SK-N-SH (cell line): ENCODE measurements at regions not wholly inside any gene's neighbourhood (a gene's known extent, or its start where the extent isn't known, plus 50 kb on each side); places are given as distances from the start of the nearest gene placed in this dataset.

ENCODE experiments used
- CTCF ChIA-PET: fragments of 300-600, 350-600 bp; formaldehyde crosslinking; extraction: SDS; loops from one replicate; lab custom pipeline; 2021; lab: Yijun Ruan, JAX
- POLR2A ChIA-PET: fragments of 350-600 bp; sonication (Branson Sonifier 250); formaldehyde crosslinking; extraction: SDS; loops from one replicate; lab custom pipeline; 2020; ENCODE audit warnings: antibody characterized with exemption, inconsistent platforms; lab: Yijun Ruan, JAX
- DNase-seq: peaks from one replicate; pipeline ENCODE4 v3.0.0; 2012
- H2AFZ ChIP-seq: fragments of 200-600 bp; sonication (generic); 2 replicates; pipeline ENCODE4 v1.8.1; 2016; ENCODE audit warnings: antibody characterized with exemption, mild to moderate bottlenecking, low read depth
- H3F3A ChIP-seq: fragments of 200-600 bp; sonication (generic); replicated peaks from 2 replicates; pipeline ENCODE3; 2016; ENCODE audit warnings: antibody characterized with exemption, mild to moderate bottlenecking; ENCODE audit not compliant: insufficient read depth
- H3K27ac ChIP-seq, 2 experiments: fragments of 200-500 bp in 1 of 2; fragments of 200-600 bp in 1 of 2; sonication (Bioruptor generic) in 1 of 2; sonication (generic), shearing (Covaris generic) in 1 of 2; 2 replicates each; pipeline versions ENCODE4 v1.5.1 to v1.6.1; 2014 to 2016; ENCODE audit warnings: low read depth in 2 of 2, inconsistent platforms in 1 of 2, low read length in 1 of 2, mild to moderate bottlenecking in 1 of 2, mixed read lengths in 1 of 2
- H3K27me3 ChIP-seq: fragments of 200-600 bp; sonication (generic), shearing (Covaris generic); 2 replicates; pipeline ENCODE4 v1.6.1; 2016; ENCODE audit warnings: mixed run types; ENCODE audit not compliant: insufficient read depth
- H3K36me3 ChIP-seq, 2 experiments: fragments of 200-500 bp in 1 of 2; fragments of 200-600 bp in 1 of 2; sonication (Bioruptor generic) in 1 of 2; sonication (generic) in 1 of 2; replicated peaks in 1 of 2; 2 replicates each; pipeline versions ENCODE3 to v1.5.1; 2014 to 2016; ENCODE audit warnings: low read length in 1 of 2, mild to moderate bottlenecking in 1 of 2; ENCODE audit not compliant: insufficient read depth in 2 of 2, control insufficient read depth in 1 of 2
- H3K4me1 ChIP-seq, 2 experiments: fragments of 200-500 bp in 1 of 2; fragments of 200-600 bp in 1 of 2; sonication (Bioruptor generic) in 1 of 2; sonication (generic), shearing (Covaris generic) in 1 of 2; 2 replicates each; pipeline versions ENCODE4 v1.5.1 to v1.6.1; 2014 to 2016; ENCODE audit warnings: low read depth in 1 of 2, low read length in 1 of 2, mixed run types in 1 of 2; ENCODE audit not compliant: insufficient read depth in 2 of 2, control insufficient read depth in 1 of 2
- H3K4me2 ChIP-seq: fragments of 200-600 bp; sonication (generic), shearing (Covaris generic); 2 replicates; pipeline ENCODE4 v1.6.1; 2017; ENCODE audit warnings: mixed run types
- H3K4me3 ChIP-seq, 2 experiments: fragments of 200-500 bp in 1 of 2; fragments of 200-600 bp in 1 of 2; sonication (Bioruptor generic) in 1 of 2; sonication (generic), shearing (Covaris generic) in 1 of 2; 2 replicates each; pipeline versions ENCODE4 v1.5.1 to v1.8.1; 2014 to 2016; ENCODE audit warnings: low read depth in 2 of 2, inconsistent platforms in 1 of 2, low read length in 1 of 2, mild to moderate bottlenecking in 1 of 2, mixed read lengths in 1 of 2, moderate library complexity in 1 of 2
- H3K79me2 ChIP-seq: fragments of 200-600 bp; sonication (generic); 2 replicates; pipeline ENCODE4 v1.8.1; 2017; ENCODE audit warnings: mild to moderate bottlenecking; ENCODE audit not compliant: insufficient read depth
- H3K9ac ChIP-seq: fragments of 200-600 bp; sonication (generic); 2 replicates; pipeline ENCODE4 v1.6.1; 2017; ENCODE audit warnings: mixed run types
- H3K9me2 ChIP-seq: fragments of 200-600 bp; sonication (generic); 2 replicates; pipeline ENCODE4 v1.6.1; 2017; ENCODE audit warnings: mixed run types
- H3K9me3 ChIP-seq: fragments of 200-600 bp; sonication (generic); 2 replicates; pipeline ENCODE4 v1.6.1; 2017; ENCODE audit warnings: mixed run types, mild to moderate bottlenecking, moderate library complexity
- H4K20me1 ChIP-seq: fragments of 200-600 bp; sonication (generic); 2 replicates; pipeline ENCODE4 v1.6.1; 2017; ENCODE audit warnings: mild to moderate bottlenecking, mixed run types; ENCODE audit not compliant: insufficient read depth
- CHD2 ChIP-seq: fragments of 150-350 bp; IDR thresholded peaks from 2 replicates; pipeline ENCODE4 v1.6.1; 2018; ENCODE audit warnings: low read length; ENCODE audit not compliant: partially characterized antibody
- ELF1 ChIP-seq: IDR thresholded peaks from 2 replicates; pipeline ENCODE4 v1.4.0; 2012
- EZH2phosphoT487 ChIP-seq: fragments of 200-600 bp; sonication (generic); IDR thresholded peaks from 2 replicates; pipeline ENCODE4 v1.6.1; 2017; ENCODE audit warnings: low read depth, mixed run types, mild to moderate bottlenecking, antibody characterized with exemption, moderate library complexity, borderline replicate concordance
- FOSL2 ChIP-seq: IDR thresholded peaks from 2 replicates; pipeline ENCODE4 v1.4.0; 2012; ENCODE audit warnings: low read depth, mild to moderate bottlenecking, moderate library complexity, borderline replicate concordance
- FOXM1 ChIP-seq: IDR thresholded peaks from 2 replicates; pipeline ENCODE4 v1.4.0; 2012; ENCODE audit warnings: low read depth, mild to moderate bottlenecking
- GABPA ChIP-seq: IDR thresholded peaks from 2 replicates; pipeline ENCODE4 v1.4.0; 2012; ENCODE audit warnings: low read depth, mild to moderate bottlenecking
- GATA2 ChIP-seq: sonication (generic); formaldehyde crosslinking; IDR thresholded peaks from 2 replicates; pipeline ENCODE4 v1.5.0; 2020; ENCODE audit warnings: mild to moderate bottlenecking, missing genetic modification reagents
- JUND ChIP-seq: IDR thresholded peaks from 2 replicates; pipeline ENCODE4 v1.4.0; 2012
- MEF2A ChIP-seq: IDR thresholded peaks from 2 replicates; pipeline ENCODE4 v1.4.0; 2012; ENCODE audit warnings: low read depth, borderline replicate concordance
- MXI1 ChIP-seq: IDR thresholded peaks from 2 replicates; pipeline ENCODE4 v1.6.1; 2012; ENCODE audit warnings: mild to moderate bottlenecking, low read depth, low read length, improper control_type of control experiment
- POLR2AphosphoS5 ChIP-seq: IDR thresholded peaks from 2 replicates; pipeline ENCODE4 v1.6.1; 2012; ENCODE audit warnings: low read depth, low read length
- SIN3A ChIP-seq: IDR thresholded peaks from 2 replicates; pipeline ENCODE4 v1.6.1; 2012; ENCODE audit warnings: low read depth, mild to moderate bottlenecking, low read length, moderate library complexity, borderline replicate concordance
- TAF1 ChIP-seq: IDR thresholded peaks from 2 replicates; pipeline ENCODE4 v1.6.1; 2012; ENCODE audit warnings: low read depth, mild to moderate bottlenecking, low read length, moderate library complexity, borderline replicate concordance
- TEAD4 ChIP-seq: IDR thresholded peaks from 2 replicates; pipeline ENCODE4 v1.4.0; 2012; ENCODE audit warnings: mild to moderate bottlenecking, borderline replicate concordance; ENCODE audit not compliant: insufficient read depth
- YY1 ChIP-seq: IDR thresholded peaks from 2 replicates; pipeline ENCODE4 v1.4.0; 2012; ENCODE audit warnings: low read depth, mild to moderate bottlenecking
- WGBS: methylation state at CpG from one replicate; pipeline ENCODE4 v1.1.6; 2017; ENCODE audit warnings: low lambda C conversion rate; 5-methylcytosine and 5-hydroxymethylcytosine counted together
- TF ChIP-seq, protein P1 (sequence below): fragments of 150-350 bp; IDR thresholded peaks from 2 replicates; pipeline ENCODE4 v1.6.1; 2016; ENCODE audit warnings: mild to moderate bottlenecking, low read depth, low read length
- TF ChIP-seq, protein P2 (sequence below): IDR thresholded peaks from 2 replicates; pipeline ENCODE4 v1.4.0; 2012; ENCODE audit warnings: low read depth
- TF ChIP-seq, protein P3 (sequence below): fragments of 200-600 bp; sonication (generic); IDR thresholded peaks from 2 replicates; pipeline ENCODE4 v1.6.1; 2017; ENCODE audit warnings: antibody characterized with exemption, mild to moderate bottlenecking, moderate library complexity
- TF ChIP-seq, protein P4 (sequence below): IDR thresholded peaks from 2 replicates; pipeline ENCODE4; 2012
- TF ChIP-seq, protein P5 (sequence below): fragments of 150-350 bp; IDR thresholded peaks from 2 replicates; pipeline ENCODE4 v1.6.1; 2017; ENCODE audit warnings: antibody characterized with exemption, low read length, low read depth, borderline replicate concordance
- TF ChIP-seq, protein P6 (sequence below): IDR thresholded peaks from 2 replicates; pipeline ENCODE4 v1.6.1; 2012; ENCODE audit warnings: mild to moderate bottlenecking, low read depth, low read length, moderate library complexity

DNA sequence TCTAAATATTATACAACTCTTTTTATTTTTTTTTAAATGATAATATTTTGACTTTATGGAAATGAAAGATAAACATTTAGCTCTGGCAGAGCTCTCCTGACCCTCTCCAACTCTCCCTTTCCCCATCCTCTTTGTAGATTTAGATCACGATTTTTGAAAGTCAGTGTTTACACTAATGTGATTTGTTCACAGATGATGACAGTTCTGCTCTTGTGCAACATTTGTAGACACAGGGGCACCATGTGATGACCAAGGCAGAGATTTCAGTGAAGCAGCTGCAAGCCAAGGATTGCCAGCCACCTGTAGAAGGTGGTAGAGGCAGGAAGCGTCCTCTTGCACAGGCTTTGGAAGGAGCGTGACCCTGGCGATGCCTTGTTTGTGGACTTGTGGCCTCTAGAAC is 483.2 kb downstream of the QKI start:
- CTCF ChIA-PET = no interaction called here
- H3K27me3 ChIP-seq = no peaks in the 10 kb centered on the region
- H3K9me3 ChIP-seq = no peaks in the 10 kb centered on the region
- no peak overlapping the region for H2AFZ ChIP-seq
- POLR2A ChIA-PET = no interaction called here
- no peak overlapping the region for H3K4me2 ChIP-seq
- H3K79me2 ChIP-seq = no peaks in the 10 kb centered on the region
- H3K27ac ChIP-seq = no peak overlapping the region
- H3K36me3 ChIP-seq = no peaks in the 10 kb centered on the region
- TF ChIP-seq, protein P1, sequence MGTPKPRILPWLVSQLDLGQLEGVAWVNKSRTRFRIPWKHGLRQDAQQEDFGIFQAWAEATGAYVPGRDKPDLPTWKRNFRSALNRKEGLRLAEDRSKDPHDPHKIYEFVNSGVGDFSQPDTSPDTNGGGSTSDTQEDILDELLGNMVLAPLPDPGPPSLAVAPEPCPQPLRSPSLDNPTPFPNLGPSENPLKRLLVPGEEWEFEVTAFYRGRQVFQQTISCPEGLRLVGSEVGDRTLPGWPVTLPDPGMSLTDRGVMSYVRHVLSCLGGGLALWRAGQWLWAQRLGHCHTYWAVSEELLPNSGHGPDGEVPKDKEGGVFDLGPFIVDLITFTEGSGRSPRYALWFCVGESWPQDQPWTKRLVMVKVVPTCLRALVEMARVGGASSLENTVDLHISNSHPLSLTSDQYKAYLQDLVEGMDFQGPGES = no peak
- TF ChIP-seq, protein P2, sequence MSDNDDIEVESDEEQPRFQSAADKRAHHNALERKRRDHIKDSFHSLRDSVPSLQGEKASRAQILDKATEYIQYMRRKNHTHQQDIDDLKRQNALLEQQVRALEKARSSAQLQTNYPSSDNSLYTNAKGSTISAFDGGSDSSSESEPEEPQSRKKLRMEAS = no peak
- TF ChIP-seq POLR2AphosphoS5 (no peak), JUND (no peak), SIN3A (no peak), ELF1 (no peak), MXI1 (no peak), GABPA (no peak), MEF2A (no peak), TAF1 (no peak), FOSL2 (no peak), YY1 (no peak), GATA2 (CRISPR knock-in tag) (no peak), EZH2phosphoT487 (no peak)
- TF ChIP-seq, protein P3, sequence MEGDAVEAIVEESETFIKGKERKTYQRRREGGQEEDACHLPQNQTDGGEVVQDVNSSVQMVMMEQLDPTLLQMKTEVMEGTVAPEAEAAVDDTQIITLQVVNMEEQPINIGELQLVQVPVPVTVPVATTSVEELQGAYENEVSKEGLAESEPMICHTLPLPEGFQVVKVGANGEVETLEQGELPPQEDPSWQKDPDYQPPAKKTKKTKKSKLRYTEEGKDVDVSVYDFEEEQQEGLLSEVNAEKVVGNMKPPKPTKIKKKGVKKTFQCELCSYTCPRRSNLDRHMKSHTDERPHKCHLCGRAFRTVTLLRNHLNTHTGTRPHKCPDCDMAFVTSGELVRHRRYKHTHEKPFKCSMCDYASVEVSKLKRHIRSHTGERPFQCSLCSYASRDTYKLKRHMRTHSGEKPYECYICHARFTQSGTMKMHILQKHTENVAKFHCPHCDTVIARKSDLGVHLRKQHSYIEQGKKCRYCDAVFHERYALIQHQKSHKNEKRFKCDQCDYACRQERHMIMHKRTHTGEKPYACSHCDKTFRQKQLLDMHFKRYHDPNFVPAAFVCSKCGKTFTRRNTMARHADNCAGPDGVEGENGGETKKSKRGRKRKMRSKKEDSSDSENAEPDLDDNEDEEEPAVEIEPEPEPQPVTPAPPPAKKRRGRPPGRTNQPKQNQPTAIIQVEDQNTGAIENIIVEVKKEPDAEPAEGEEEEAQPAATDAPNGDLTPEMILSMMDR = no peak
- TF ChIP-seq, protein P4, sequence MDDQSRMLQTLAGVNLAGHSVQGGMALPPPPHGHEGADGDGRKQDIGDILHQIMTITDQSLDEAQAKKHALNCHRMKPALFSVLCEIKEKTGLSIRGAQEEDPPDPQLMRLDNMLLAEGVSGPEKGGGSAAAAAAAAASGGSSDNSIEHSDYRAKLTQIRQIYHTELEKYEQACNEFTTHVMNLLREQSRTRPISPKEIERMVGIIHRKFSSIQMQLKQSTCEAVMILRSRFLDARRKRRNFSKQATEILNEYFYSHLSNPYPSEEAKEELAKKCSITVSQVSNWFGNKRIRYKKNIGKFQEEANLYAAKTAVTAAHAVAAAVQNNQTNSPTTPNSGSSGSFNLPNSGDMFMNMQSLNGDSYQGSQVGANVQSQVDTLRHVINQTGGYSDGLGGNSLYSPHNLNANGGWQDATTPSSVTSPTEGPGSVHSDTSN = no peak
- no peaks in the 10 kb centered on the region for H3F3A ChIP-seq
- no peaks in the 10 kb centered on the region for H4K20me1 ChIP-seq
- no peak overlapping the region for H3K4me3 ChIP-seq
- no peak overlapping the region for H3K9ac ChIP-seq
- DNase-seq = no peak
- 34% methylated on average over 4 of the region's 4 CpGs for WGBS
- no peaks in the 10 kb centered on the region for H3K4me1 ChIP-seq
- H3K9me2 ChIP-seq = no peaks in the 10 kb centered on the region

DNA sequence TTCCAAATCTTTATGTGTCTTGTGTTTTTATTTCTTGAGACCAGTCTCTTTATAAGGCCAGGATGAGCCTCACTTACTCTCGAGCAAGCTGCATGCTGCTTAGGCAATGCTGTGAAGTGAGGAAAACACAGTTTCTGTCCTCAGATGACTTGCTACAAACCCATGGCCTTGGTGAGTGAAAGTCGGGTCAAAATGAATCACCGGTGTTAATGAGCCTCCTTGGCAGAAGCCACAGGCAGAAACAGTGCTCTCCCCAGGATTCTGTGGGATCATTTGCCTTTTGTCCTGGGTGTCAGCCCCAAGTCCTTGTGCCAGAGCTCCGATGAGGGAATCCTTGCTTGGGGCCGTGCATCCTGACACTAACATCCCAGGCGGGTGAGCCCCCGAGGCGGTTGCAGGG is 482.5 kb downstream of the QKI start:
- Histone ChIP-seq H3K9me2 (no peaks in the 10 kb centered on the region), H3K27me3 (no peaks in the 10 kb centered on the region), H3K4me3 (no peak overlapping the region), H3F3A (no peaks in the 10 kb centered on the region), H3K79me2 (no peaks in the 10 kb centered on the region), H3K4me2 (no peak overlapping the region), H3K27ac (no peak overlapping the region), H3K9ac (no peak overlapping the region), H3K4me1 (no peaks in the 10 kb centered on the region), H2AFZ (no peak overlapping the region), H3K36me3 (no peaks in the 10 kb centered on the region), H4K20me1 (no peaks in the 10 kb centered on the region), H3K9me3 (no peaks in the 10 kb centered on the region)
- WGBS = 60% methylated on average over 8 of the region's 8 CpGs
- no peak for DNase-seq
- ChIA-PET POLR2A (no interaction called here), CTCF (no interaction called here)
- TF ChIP-seq, protein P5, sequence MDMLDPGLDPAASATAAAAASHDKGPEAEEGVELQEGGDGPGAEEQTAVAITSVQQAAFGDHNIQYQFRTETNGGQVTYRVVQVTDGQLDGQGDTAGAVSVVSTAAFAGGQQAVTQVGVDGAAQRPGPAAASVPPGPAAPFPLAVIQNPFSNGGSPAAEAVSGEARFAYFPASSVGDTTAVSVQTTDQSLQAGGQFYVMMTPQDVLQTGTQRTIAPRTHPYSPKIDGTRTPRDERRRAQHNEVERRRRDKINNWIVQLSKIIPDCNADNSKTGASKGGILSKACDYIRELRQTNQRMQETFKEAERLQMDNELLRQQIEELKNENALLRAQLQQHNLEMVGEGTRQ = no peak
- TF ChIP-seq SIN3A (no peak), TEAD4 (no peak), FOXM1 (no peak), TAF1 (no peak), CHD2 (no peak)
- TF ChIP-seq, protein P6, sequence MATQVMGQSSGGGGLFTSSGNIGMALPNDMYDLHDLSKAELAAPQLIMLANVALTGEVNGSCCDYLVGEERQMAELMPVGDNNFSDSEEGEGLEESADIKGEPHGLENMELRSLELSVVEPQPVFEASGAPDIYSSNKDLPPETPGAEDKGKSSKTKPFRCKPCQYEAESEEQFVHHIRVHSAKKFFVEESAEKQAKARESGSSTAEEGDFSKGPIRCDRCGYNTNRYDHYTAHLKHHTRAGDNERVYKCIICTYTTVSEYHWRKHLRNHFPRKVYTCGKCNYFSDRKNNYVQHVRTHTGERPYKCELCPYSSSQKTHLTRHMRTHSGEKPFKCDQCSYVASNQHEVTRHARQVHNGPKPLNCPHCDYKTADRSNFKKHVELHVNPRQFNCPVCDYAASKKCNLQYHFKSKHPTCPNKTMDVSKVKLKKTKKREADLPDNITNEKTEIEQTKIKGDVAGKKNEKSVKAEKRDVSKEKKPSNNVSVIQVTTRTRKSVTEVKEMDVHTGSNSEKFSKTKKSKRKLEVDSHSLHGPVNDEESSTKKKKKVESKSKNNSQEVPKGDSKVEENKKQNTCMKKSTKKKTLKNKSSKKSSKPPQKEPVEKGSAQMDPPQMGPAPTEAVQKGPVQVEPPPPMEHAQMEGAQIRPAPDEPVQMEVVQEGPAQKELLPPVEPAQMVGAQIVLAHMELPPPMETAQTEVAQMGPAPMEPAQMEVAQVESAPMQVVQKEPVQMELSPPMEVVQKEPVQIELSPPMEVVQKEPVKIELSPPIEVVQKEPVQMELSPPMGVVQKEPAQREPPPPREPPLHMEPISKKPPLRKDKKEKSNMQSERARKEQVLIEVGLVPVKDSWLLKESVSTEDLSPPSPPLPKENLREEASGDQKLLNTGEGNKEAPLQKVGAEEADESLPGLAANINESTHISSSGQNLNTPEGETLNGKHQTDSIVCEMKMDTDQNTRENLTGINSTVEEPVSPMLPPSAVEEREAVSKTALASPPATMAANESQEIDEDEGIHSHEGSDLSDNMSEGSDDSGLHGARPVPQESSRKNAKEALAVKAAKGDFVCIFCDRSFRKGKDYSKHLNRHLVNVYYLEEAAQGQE = no peak
